NCI-H526 (cell line): ENCODE measurements at regions not wholly inside any gene's neighbourhood (a gene's known extent, or its start where the extent isn't known, plus 50 kb on each side); places are given as distances from the start of the nearest gene placed in this dataset.
A peak's percentile ranks its signal among the peaks of the same experiment; 100 is the strongest.

Experiments used
- DNase-seq, 2 experiments: peaks; one replicate each; lab custom pipeline; 2025; lab: John Stamatoyannopoulos, UW

- peak in 1 of 2 experiments; percentile 24 for DNase-seq
Observed at GRCh38 chr11:70627219-70627618, 228.9 kb downstream of the CTTN start.

- no peak for DNase-seq
Observed at GRCh38 chr11:70628176-70628854, 230.0 kb downstream of the CTTN start.

GRCh38 chr11:70628855-70629844 lies 230.8 kb downstream of the CTTN start:
- DNase-seq: peak; percentile 38 to 77

GRCh38 chr11:70630068-70630467 lies 231.7 kb downstream of the CTTN start:
- DNase-seq: no peak

GRCh38 chr11:70630816-70631623 lies 232.7 kb downstream of the CTTN start:
- no peak for DNase-seq

GRCh38 chr11:70631624-70632047 lies 233.3 kb downstream of the CTTN start:
- DNase-seq: no peak

- no peak for DNase-seq
Observed at GRCh38 chr11:70633610-70634009, 235.3 kb downstream of the CTTN start.

- no peak for DNase-seq
Observed at GRCh38 chr11:70636659-70637058, 238.3 kb downstream of the CTTN start.

- DNase-seq: no peak
Observed at GRCh38 chr11:70637186-70637800, 239.0 kb downstream of the CTTN start.

GRCh38 chr11:70637949-70638583 lies 239.7 kb downstream of the CTTN start:
- DNase-seq: peak; percentile 58 to 75

- no peak for DNase-seq
Observed at GRCh38 chr11:70640408-70640807, 242.1 kb downstream of the CTTN start.

- DNase-seq: peak; percentile 67 to 90
Observed at GRCh38 chr11:70641369-70641768, 243.0 kb downstream of the CTTN start.

- peak; percentile 33 to 63 for DNase-seq
Observed at GRCh38 chr11:70642266-70642665, 243.9 kb downstream of the CTTN start.

- DNase-seq: peak; percentile 94 to 95
Observed at GRCh38 chr11:70643642-70644041, 245.3 kb downstream of the CTTN start.

- DNase-seq: no peak
Observed at GRCh38 chr11:70644343-70645060, 246.2 kb downstream of the CTTN start.

GRCh38 chr11:70645537-70645936 lies 247.2 kb downstream of the CTTN start:
- no peak for DNase-seq

- no peak for DNase-seq
Observed at GRCh38 chr11:70646272-70647049, 248.1 kb downstream of the CTTN start.

GRCh38 chr11:70647188-70648166 lies 249.1 kb downstream of the CTTN start:
- no peak for DNase-seq
